Upper lobe of left lung (tissue), 4 donors: ENCODE measurements at regions not wholly inside any gene's neighbourhood (a gene's known extent, or its start where the extent isn't known, plus 50 kb on each side); places are given as distances from the start of the nearest gene placed in this dataset.

Experiments used
- EP300 ChIP-seq, 4 donors: sonication (generic); formaldehyde crosslinking; IDR thresholded peaks; one replicate each; pipeline ENCODE4 v1.5.1; 2017; ENCODE audit warnings: antibody characterized with exemption in 4 of 4, control low read depth in 2 of 4
- TF ChIP-seq, protein P1 (sequence below), 6 experiments: fragments of 450-650 bp in 4 of 6; fragments of 200-600 bp in 2 of 6; sonication (generic) in 2 of 6; IDR thresholded peaks; one replicate each; pipeline ENCODE4 v1.5.1; 2016 to 2019; ENCODE audit warnings: antibody characterized with exemption in 6 of 6

- TF ChIP-seq, protein P1, sequence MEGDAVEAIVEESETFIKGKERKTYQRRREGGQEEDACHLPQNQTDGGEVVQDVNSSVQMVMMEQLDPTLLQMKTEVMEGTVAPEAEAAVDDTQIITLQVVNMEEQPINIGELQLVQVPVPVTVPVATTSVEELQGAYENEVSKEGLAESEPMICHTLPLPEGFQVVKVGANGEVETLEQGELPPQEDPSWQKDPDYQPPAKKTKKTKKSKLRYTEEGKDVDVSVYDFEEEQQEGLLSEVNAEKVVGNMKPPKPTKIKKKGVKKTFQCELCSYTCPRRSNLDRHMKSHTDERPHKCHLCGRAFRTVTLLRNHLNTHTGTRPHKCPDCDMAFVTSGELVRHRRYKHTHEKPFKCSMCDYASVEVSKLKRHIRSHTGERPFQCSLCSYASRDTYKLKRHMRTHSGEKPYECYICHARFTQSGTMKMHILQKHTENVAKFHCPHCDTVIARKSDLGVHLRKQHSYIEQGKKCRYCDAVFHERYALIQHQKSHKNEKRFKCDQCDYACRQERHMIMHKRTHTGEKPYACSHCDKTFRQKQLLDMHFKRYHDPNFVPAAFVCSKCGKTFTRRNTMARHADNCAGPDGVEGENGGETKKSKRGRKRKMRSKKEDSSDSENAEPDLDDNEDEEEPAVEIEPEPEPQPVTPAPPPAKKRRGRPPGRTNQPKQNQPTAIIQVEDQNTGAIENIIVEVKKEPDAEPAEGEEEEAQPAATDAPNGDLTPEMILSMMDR (IDR thresholded peaks at IDR 0.05): no peak
- TF ChIP-seq EP300 (IDR thresholded peaks at IDR 0.05): no peak
Observed at GRCh38 chr11:122307476-122308035, 191.5 kb upstream of the BLID start.
